AG04449 (cell line): ENCODE measurements at regions not wholly inside any gene's neighbourhood (a gene's known extent, or its start where the extent isn't known, plus 50 kb on each side); places are given as distances from the start of the nearest gene placed in this dataset.
"Not testable (repeated sequence)": the region's sequence is repeated elsewhere in the genome, so short reads cannot be mapped to it uniquely, and the experiment has no call there.

Source experiments
- CTCF ChIA-PET: fragments of 350-600 bp; formaldehyde crosslinking; extraction: SDS; loops from one replicate; lab custom pipeline; 2021; ENCODE audit warnings: antibody characterized with exemption; lab: Yijun Ruan, JAX
- POLR2A ChIA-PET: fragments of 400-600, 350-600 bp; formaldehyde crosslinking; extraction: SDS; loops from one replicate; lab custom pipeline; 2020; ENCODE audit warnings: antibody characterized with exemption, inconsistent platforms; lab: Yijun Ruan, JAX
- DNase-seq: peaks from one replicate; pipeline ENCODE4 v3.0.0-alpha.2; 2010; ENCODE audit warnings: low read depth, low spot score
- H3K4me3 ChIP-seq: 2 replicates; pipeline ENCODE4 v1.5.1; 2011; ENCODE audit warnings: low read depth, mild to moderate bottlenecking, control low read depth, low read length
- TF ChIP-seq, protein P1 (sequence below): IDR thresholded peaks from one replicate; pipeline ENCODE4 v1.5.1; 2011; ENCODE audit warnings: mild to moderate bottlenecking, moderate library complexity, low read length, control low read depth, inconsistent platforms; ENCODE audit not compliant: insufficient read depth; ENCODE audit errors: missing control alignments

DNA sequence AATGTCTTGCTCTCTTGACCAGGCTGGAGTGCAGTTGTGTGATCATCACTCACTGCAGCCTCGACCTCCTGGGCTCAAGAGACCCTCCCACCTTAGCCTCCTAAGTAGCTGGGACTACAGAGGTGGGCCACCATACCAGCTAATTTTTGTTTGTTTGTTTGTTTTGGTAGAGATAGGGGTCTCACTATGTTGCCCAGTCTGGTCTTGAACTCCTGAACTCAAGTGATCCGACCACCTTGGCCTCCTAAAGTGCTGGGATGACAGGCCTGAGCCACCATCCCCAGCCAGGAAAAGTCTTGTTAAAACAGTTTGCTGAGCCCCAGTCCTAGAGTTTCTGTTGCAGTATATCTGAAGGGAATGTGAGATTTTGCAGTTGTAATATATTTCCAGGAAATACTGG, 83.9 kb downstream of the SKIDA1 start:
- DNase-seq, result no peak
- ChIA-PET POLR2A (no interaction called here), CTCF (no interaction called here)
- TF ChIP-seq, protein P1, sequence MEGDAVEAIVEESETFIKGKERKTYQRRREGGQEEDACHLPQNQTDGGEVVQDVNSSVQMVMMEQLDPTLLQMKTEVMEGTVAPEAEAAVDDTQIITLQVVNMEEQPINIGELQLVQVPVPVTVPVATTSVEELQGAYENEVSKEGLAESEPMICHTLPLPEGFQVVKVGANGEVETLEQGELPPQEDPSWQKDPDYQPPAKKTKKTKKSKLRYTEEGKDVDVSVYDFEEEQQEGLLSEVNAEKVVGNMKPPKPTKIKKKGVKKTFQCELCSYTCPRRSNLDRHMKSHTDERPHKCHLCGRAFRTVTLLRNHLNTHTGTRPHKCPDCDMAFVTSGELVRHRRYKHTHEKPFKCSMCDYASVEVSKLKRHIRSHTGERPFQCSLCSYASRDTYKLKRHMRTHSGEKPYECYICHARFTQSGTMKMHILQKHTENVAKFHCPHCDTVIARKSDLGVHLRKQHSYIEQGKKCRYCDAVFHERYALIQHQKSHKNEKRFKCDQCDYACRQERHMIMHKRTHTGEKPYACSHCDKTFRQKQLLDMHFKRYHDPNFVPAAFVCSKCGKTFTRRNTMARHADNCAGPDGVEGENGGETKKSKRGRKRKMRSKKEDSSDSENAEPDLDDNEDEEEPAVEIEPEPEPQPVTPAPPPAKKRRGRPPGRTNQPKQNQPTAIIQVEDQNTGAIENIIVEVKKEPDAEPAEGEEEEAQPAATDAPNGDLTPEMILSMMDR, result no peak
- no peak overlapping the region for H3K4me3 ChIP-seq

DNA sequence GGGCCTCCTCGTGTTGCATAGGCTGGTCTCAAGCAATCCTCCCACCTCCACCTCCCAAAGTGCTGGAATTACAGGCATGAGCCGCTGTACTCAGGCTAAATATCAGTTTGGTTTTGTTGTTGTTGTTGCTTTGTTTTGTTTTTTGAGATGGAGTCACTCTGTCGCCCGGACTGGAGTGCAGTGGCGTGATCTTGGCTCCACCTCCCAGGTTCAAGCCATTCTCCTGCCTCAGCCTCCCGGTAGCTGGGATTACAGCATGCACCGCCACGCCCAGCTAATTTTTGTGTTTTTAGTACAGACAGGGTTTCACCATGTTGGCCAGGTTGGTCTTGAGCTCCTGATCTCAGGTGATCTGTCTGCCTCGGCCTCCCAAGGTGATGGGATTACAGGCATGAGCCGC, 86.6 kb downstream of the SKIDA1 start:
- H3K4me3 ChIP-seq, POLR2A ChIA-PET, DNase-seq: not testable (repeated sequence)
- CTCF ChIA-PET, result interaction anchor here (1.7 kb wide), 1 partner anchor 160 kb away, joined by 4 read pairs; no protein-coding TSS in a partner anchor

DNA sequence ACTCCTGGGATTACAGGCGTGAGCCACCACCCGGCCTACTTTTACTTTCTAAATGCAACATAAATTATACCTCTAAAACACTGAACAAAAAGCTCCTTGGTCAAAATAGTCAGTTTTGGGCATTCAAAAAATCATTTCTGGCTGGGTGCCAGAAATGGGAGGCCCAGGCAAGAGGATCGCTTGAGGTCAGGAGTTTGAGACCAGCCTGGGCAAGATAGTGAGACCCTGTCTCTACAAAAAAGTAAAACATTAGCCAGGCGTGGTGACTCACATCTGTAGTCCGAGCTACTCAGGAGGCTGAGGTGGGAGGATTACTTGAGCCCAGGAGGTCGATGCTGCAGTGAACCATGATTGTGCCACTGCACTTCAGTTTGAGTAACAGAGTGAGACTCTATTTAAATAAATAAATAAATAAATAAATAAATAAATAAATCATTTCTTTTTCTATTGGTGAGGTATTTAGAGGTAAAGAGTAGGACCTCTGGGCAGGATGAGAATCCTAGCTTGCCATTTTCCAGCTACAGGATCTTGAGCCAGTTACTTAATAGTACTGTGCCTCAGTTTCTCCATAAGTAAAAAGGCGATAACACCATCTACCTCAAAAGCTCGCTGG, 87.6 kb downstream of the SKIDA1 start:
- TF ChIP-seq, protein P1, result no peak
- DNase-seq, result no peak
- no peak overlapping the region for H3K4me3 ChIP-seq
- ChIA-PET POLR2A (no interaction called here), CTCF (interaction anchor here (0.7 kb wide), 1 partner anchor 158 kb away, joined by 3 read pairs; no protein-coding TSS in a partner anchor)

DNA sequence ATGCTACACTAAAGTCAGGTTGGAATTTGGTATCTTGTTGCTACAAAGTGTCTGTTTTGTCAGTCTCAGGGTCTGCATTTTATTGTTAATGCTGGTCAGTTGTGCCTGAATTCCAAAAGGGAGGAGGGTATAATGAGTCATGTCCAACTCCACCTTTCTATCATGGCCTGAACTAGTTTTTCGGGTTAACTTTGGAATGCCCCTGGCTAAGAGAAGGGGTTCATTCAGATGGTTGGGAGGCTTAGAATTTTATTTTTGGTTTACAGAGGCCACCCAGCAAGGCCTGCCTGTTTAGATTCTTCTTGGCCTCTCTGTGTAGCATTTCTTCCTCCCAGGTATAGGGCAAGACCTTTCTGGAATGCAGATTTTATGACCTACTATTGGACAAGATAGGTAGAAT, 93.2 kb downstream of the SKIDA1 start:
- DNase-seq, result no peak
- TF ChIP-seq, protein P1, result no peak
- ChIA-PET CTCF (no interaction called here), POLR2A (no interaction called here)
- no peak overlapping the region for H3K4me3 ChIP-seq

DNA sequence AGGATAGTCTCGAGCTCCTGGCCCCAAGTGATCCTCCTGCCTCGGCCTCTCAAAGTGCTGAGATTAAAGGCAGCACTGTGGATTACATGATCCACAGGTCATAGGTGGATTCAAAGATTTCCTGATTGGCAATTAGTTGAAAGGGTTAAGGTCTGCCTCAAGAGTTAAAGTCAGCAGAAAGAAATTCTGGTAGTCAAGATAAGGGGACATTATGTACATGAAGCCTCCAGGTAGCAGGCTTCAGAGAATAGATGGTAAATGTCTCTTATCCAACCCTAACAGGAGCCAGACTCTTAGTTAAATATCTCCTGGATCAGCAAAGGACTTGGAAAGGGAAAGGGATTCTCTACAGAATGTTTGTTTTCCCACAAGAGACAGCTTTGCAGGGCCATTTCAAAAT, 93.7 kb downstream of the SKIDA1 start:
- H3K4me3 ChIP-seq, result no peak overlapping the region
- POLR2A ChIA-PET, result no interaction called here
- no peak for DNase-seq
- TF ChIP-seq, protein P1, result no peak
- CTCF ChIA-PET, result no interaction called here

DNA sequence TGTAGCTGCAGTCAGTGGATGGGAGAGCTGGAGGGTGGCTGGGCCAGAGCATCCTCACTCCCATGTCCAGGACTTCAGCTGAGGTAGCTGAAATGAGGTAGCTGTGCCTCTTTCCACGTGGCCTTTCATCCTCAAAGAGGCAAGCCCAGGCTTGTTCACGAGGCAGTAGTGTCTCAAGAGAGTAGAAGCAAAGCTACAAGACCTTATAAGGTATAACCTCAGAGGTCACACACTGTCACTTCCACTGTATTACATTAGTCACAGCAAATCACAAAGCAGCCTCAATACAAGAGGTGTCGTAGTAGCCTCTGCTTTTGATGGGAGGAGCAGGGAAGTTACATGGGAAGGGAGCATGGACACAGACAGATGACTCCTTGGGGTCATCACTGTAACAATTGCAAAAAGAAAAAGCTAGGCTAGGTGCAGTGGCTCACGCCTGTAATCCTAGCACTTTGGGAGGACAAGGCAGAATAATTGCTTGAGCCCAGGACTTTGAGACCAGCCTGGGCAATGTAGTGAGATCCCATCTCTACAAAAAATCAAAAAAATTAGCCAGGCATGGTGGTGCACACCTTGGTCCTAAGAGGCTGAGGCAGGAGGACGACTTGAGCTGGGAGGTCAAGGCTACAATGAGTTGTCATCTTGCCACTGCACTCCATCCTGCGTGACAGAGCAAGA, 97.5 kb downstream of the SKIDA1 start:
- ChIA-PET CTCF (interaction anchor here (1.2 kb wide), 1 partner anchor 348 kb away, joined by 3 read pairs; no protein-coding TSS in a partner anchor), POLR2A (no interaction called here)
- no peak for DNase-seq
- H3K4me3 ChIP-seq, result no peak overlapping the region
- TF ChIP-seq, protein P1, result no peak

DNA sequence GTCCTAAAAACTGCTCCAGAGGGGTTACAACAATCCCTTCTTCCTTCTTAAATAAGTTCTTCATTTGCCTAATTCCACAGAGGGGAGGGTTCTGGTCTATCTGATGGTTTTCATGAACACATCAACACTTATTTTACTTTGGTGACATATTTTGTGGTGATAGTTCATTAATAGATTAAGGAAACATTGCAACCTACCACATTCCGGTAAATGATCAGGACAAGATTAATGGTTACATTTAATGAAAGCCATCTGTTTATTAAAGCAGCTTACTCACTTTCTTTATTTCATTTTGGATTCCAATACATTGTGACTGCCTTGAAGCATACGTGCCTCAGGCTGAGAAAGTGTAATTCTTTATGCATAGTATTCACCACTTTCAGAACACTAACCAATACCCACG, 101.0 kb downstream of the SKIDA1 start:
- ChIA-PET CTCF (interaction anchor here (1.5 kb wide), 1 partner anchor 145 kb away, joined by 4 read pairs; no protein-coding TSS in a partner anchor), POLR2A (no interaction called here)
- H3K4me3 ChIP-seq, result no peak overlapping the region
- DNase-seq, result peak; percentile 67
- TF ChIP-seq, protein P1, result no peak
